Stimulated activated CD8-positive, alpha-beta memory T cell treated with anti-CD3 and anti-CD28 coated beads, Interleukin-12 subunit alpha, Interleukin-12 subunit beta, amount 100 ng/mL, for 1 hour (primary cell): ENCODE measurements at regions not wholly inside any gene's neighbourhood (a gene's known extent, or its start where the extent isn't known, plus 50 kb on each side); places are given as distances from the start of the nearest gene placed in this dataset.
"Not testable (repeated sequence)": the region's sequence is repeated elsewhere in the genome, so short reads cannot be mapped to it uniquely, and the experiment has no call there.

Source experiments
- DNase-seq: peaks from one replicate; pipeline ENCODE4 v3.0.0-alpha.2; 2020; ENCODE audit warnings: low read depth

GRCh38 chr2:111533557-111534247 lies 350.3 kb downstream of the ANAPC1 start:
- not testable (repeated sequence) for DNase-seq

- no peak for DNase-seq
Measured at GRCh38 chr2:111534910-111535352, 349.1 kb downstream of the ANAPC1 start.

GRCh38 chr2:111535404-111535803 lies 348.6 kb downstream of the ANAPC1 start:
- no peak for DNase-seq

- DNase-seq = no peak
Measured at GRCh38 chr2:111537078-111537655, 346.8 kb downstream of the ANAPC1 start.

GRCh38 chr2:111539991-111540390 lies 344.0 kb downstream of the ANAPC1 start:
- DNase-seq = not testable (repeated sequence)

- not testable (repeated sequence) for DNase-seq
Measured at GRCh38 chr2:111542120-111542774, 341.7 kb downstream of the ANAPC1 start.

GRCh38 chr2:111544006-111544405 lies 340.0 kb downstream of the ANAPC1 start:
- DNase-seq = not testable (repeated sequence)

GRCh38 chr2:111545723-111546431 lies 338.1 kb downstream of the ANAPC1 start:
- DNase-seq = not testable (repeated sequence)

GRCh38 chr2:111546578-111546977 lies 337.4 kb downstream of the ANAPC1 start:
- not testable (repeated sequence) for DNase-seq

- not testable (repeated sequence) for DNase-seq
Measured at GRCh38 chr2:111549174-111549573, 334.8 kb downstream of the ANAPC1 start.

- not testable (repeated sequence) for DNase-seq
Measured at GRCh38 chr2:111551428-111551827, 332.6 kb downstream of the ANAPC1 start.

GRCh38 chr2:111552625-111553024 lies 331.4 kb downstream of the ANAPC1 start:
- DNase-seq = not testable (repeated sequence)

GRCh38 chr2:111559301-111559700 lies 324.7 kb downstream of the ANAPC1 start:
- not testable (repeated sequence) for DNase-seq

GRCh38 chr2:111559814-111560213 lies 324.2 kb downstream of the ANAPC1 start:
- not testable (repeated sequence) for DNase-seq

- DNase-seq = not testable (repeated sequence)
Measured at GRCh38 chr2:111566068-111566467, 317.9 kb downstream of the ANAPC1 start.

- not testable (repeated sequence) for DNase-seq
Measured at GRCh38 chr2:111567233-111567632, 316.8 kb downstream of the ANAPC1 start.

GRCh38 chr2:111569356-111570199 lies 314.4 kb downstream of the ANAPC1 start:
- not testable (repeated sequence) for DNase-seq

GRCh38 chr2:111570300-111571114 lies 313.5 kb downstream of the ANAPC1 start:
- DNase-seq = not testable (repeated sequence)

GRCh38 chr2:111574803-111575202 lies 309.2 kb downstream of the ANAPC1 start:
- not testable (repeated sequence) for DNase-seq

- DNase-seq = not testable (repeated sequence)
Measured at GRCh38 chr2:111577154-111577885, 306.7 kb downstream of the ANAPC1 start.
